ENCODE measurements at regions not wholly inside any gene's neighbourhood (a gene's known extent, or its start where the extent isn't known, plus 50 kb on each side); places are given as distances from the start of the nearest gene placed in this dataset.

- H3K9me3 ChIP-seq = no peaks in the 10 kb centered on the region
- no peaks in the 10 kb centered on the region for H3K27me3 ChIP-seq (ENCODE audit: low read depth)
- no peak for TF ChIP-seq CTCF (IDR thresholded peaks at IDR 0.05)
- H3K36me3 ChIP-seq = no peaks in the 10 kb centered on the region
- ATAC-seq (peak; percentile 57 to 69), DNase-seq (peak; percentile 57)
- no peak overlapping the region for H3K4me3 ChIP-seq
- intact Hi-C loops (cut with DNase I) = no loop called here
- H3K27ac ChIP-seq = no peak overlapping the region
- peaks cover 32% of the 10 kb centered on the region for H3K4me1 ChIP-seq
Measured at GRCh38 chr22:19579880-19580279, 55.7 kb upstream of the CLDN5 start.

GRCh38 chr22:19580291-19580890 is 56.2 kb upstream of the CLDN5 start:
- H3K4me1 ChIP-seq = peaks cover 32% of the 10 kb centered on the region
- H3K27me3 ChIP-seq (ENCODE audit: low read depth) = no peaks in the 10 kb centered on the region
- H3K36me3 ChIP-seq = no peaks in the 10 kb centered on the region
- DNase-seq (no peak), ATAC-seq (no peak)
- intact Hi-C loops (cut with DNase I) = no loop called here
- no peaks in the 10 kb centered on the region for H3K9me3 ChIP-seq
- no peak overlapping the region for H3K4me3 ChIP-seq
- no peak for TF ChIP-seq CTCF (IDR thresholded peaks at IDR 0.05)
- no peak overlapping the region for H3K27ac ChIP-seq

- intact Hi-C loops (cut with DNase I) = no loop called here
Measured at GRCh38 chr22:19582033-19582693, 58.0 kb upstream of the CLDN5 start.

GRCh38 chr22:19586922-19587684 is 62.9 kb upstream of the CLDN5 start:
- H3K27me3 ChIP-seq (ENCODE audit: low read depth) = no peaks in the 10 kb centered on the region
- no peaks in the 10 kb centered on the region for H3K9me3 ChIP-seq
- no peaks in the 10 kb centered on the region for H3K36me3 ChIP-seq
- H3K4me1 ChIP-seq = no peaks in the 10 kb centered on the region
- TF ChIP-seq CTCF (IDR thresholded peaks at IDR 0.05) = no peak
- no peak overlapping the region for H3K4me3 ChIP-seq
- ATAC-seq (no peak), DNase-seq (no peak)
- intact Hi-C loops (cut with DNase I) = no loop called here
- H3K27ac ChIP-seq = no peak overlapping the region

More at GRCh38 chr22:19582033-19582693, 58.0 kb upstream of the CLDN5 start:
- H3K4me1 ChIP-seq = peaks cover 21% of the 10 kb centered on the region
- no peak overlapping the region for H3K27ac ChIP-seq
- H3K4me3 ChIP-seq = no peak overlapping the region
- H3K9me3 ChIP-seq = no peaks in the 10 kb centered on the region
- no peaks in the 10 kb centered on the region for H3K36me3 ChIP-seq
- ATAC-seq (no peak), DNase-seq (no peak)
- no peak for TF ChIP-seq CTCF (IDR thresholded peaks at IDR 0.05)
- H3K27me3 ChIP-seq (ENCODE audit: low read depth) = no peaks in the 10 kb centered on the region

- no peak overlapping the region for H3K4me3 ChIP-seq
- no peak overlapping the region for H3K27ac ChIP-seq
- intact Hi-C loops (cut with DNase I) = no loop called here
- DNase-seq = no peak
- no peak for TF ChIP-seq CTCF (IDR thresholded peaks at IDR 0.05)
- no peaks in the 10 kb centered on the region for H3K36me3 ChIP-seq
- H3K9me3 ChIP-seq = no peaks in the 10 kb centered on the region
- no peaks in the 10 kb centered on the region for H3K27me3 ChIP-seq (ENCODE audit: low read depth)
- H3K4me1 ChIP-seq = peaks cover 5% of the 10 kb centered on the region
- ATAC-seq = no peak
Measured at GRCh38 chr22:19590696-19591095, 66.5 kb upstream of the CLDN5 start.

Measured in lower lobe of right lung (tissue), 2 donors.